Heart right ventricle (tissue), 16 donors: ENCODE measurements at regions not wholly inside any gene's neighbourhood (a gene's known extent, or its start where the extent isn't known, plus 50 kb on each side); places are given as distances from the start of the nearest gene placed in this dataset.

Source experiments
- ATAC-seq, 8 donors: fragments of 200-7000 bp; cut with Tn5 transposase; one replicate each; pipeline ENCODE4 v1.9.1; 2020; ENCODE audit warnings: mild to moderate bottlenecking in 8 of 8, moderate library complexity in 8 of 8, moderate number of reproducible peaks in 1 of 8
- DNase-seq, 2 donors: peaks; one replicate each; pipeline ENCODE4 v3.0.0-alpha.2; 2020
- H3K27ac ChIP-seq, 10 donors: fragments of 200-600 bp; sonication (generic) in 2 of 10; one replicate each; pipeline versions ENCODE4 v1.5.0 to v1.8.0; 2020 to 2022; ENCODE audit warnings: mild to moderate bottlenecking in 3 of 10
- H3K27me3 ChIP-seq, 7 donors: fragments of 200-600 bp; one replicate each; pipeline ENCODE4 v1.8.0; 2021 to 2022; ENCODE audit warnings: mild to moderate bottlenecking in 2 of 7
- H3K36me3 ChIP-seq, 9 donors: fragments of 200-600 bp; sonication (generic) in 1 of 9; one replicate each; pipeline versions ENCODE4 v1.5.0 to v1.8.0; 2020 to 2022; ENCODE audit warnings: mild to moderate bottlenecking in 2 of 9
- H3K4me1 ChIP-seq, 9 donors: fragments of 200-600 bp; sonication (generic) in 1 of 9; one replicate each; pipeline versions ENCODE4 v1.5.0 to v1.8.0; 2020 to 2022; ENCODE audit warnings: mild to moderate bottlenecking in 4 of 9
- H3K4me3 ChIP-seq, 10 donors: fragments of 200-600 bp; sonication (generic) in 2 of 10; one replicate each; pipeline versions ENCODE4 v1.5.0 to v1.8.0; 2020 to 2022; ENCODE audit warnings: mild to moderate bottlenecking in 7 of 10, moderate library complexity in 2 of 10
- H3K9me3 ChIP-seq, 11 donors: fragments of 200-600 bp in 10 of 11; sonication (generic) in 2 of 11; one replicate each; pipeline versions ENCODE4 v1.5.0 to v1.8.0; 2013 to 2022; ENCODE audit warnings: mild to moderate bottlenecking in 2 of 11, control low read depth in 1 of 11, moderate library complexity in 1 of 11
- WGBS, 2 donors: extraction: QIAGEN DNeasy Blood & Tissue Kit; methylation state at CpG; one replicate each; pipeline ENCODE4 v1.1.7; 2013; ENCODE audit warnings: inconsistent platforms in 1 of 2; 5-methylcytosine and 5-hydroxymethylcytosine counted together
- intact Hi-C, 10 donors: fragments of 100-400 bp; cut with DNase I; formaldehyde crosslinking; loops; one replicate each; pipeline versions ENCODE4 v1.11.1 to v1.14.2; 2022
- TF ChIP-seq, protein P1 (sequence below), 9 donors: fragments of 200-600 bp; sonication (generic) in 2 of 9; IDR thresholded peaks; one replicate each; pipeline versions ENCODE4 v1.5.0 to v1.8.0; 2021 to 2022; ENCODE audit warnings: antibody characterized with exemption in 9 of 9, mild to moderate bottlenecking in 5 of 9, moderate library complexity in 1 of 9
- donor health status: Arrhythmogenic right ventricular cardiomyopathy.
- donor health status: ischemic (EF 13 %, LVEDD 7.1; RV severe dilation, severe dysfunction).
- donor health status: healthy with polysubstance abuse.
- donor health status: DM: no; HTN: yes; CAD: no.
- donor health status: DM: no; HTN: no; CAD: no.
- donor health status: ischemic (EF 25% LVEDD 6.9; RV normal size, moderate dysfunction).
- donor health status: ischemic (EF 25% LVEDD 5.7; RV mildly dilated, moderate dysfunction).
- donor health status: healthy.
- donor health status: DM: yes; HTN: yes; CAD: no.
- donor health status: Ischemic cardiomyopathy.
- donor health status: ischemic (EF 35%, LVEDD 5.7; RV mildly dilated, moderate dysfunction).
- donor health status: nonischemic (EF 11% LVEDD 7.7; RV severe dilation, severe dysfunction).
- donor health status: DM: yes; HTN: yes; CAD: no.
- donor health status: PGD.
- donor health status: ischemic (EF 29% LVEDD 5.4; RV normal size, mild dysfunction).
- donor health status: nonischemic (EF 23%, LVEDD 6.1; RV moderate dilation, normal function).

DNA sequence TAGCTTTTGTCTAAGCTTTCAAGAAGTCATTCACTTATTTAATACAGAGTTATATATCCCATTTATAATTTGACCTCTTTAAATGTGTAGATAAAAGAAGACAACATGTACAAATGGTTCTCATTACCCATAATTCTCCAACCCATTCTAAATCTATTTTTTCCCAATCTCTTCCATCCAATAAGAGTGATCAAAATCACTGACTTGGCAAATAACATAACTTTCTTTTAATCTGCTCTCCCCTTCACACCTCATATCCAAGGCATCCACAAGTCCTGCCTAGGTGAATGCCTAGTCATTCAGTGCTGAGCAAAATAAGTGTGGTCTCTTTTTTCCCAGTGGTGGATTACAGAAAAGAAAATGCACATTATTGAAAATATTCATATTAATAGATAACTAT is 1231.1 kb downstream of the CDH11 start:
- DNase-seq (no peak), ATAC-seq (no peak)
- Histone ChIP-seq H3K36me3 (no peaks in the 10 kb centered on the region), H3K9me3 (peaks cover 0 to 10% (median 5%) of the 10 kb centered on the region in 11 donors), H3K4me3 (no peak overlapping the region), H3K4me1 (peaks cover 0 to 16% (median 9%) of the 10 kb centered on the region in 9 donors), H3K27me3 (no peaks in the 10 kb centered on the region), H3K27ac (no peak overlapping the region)
- TF ChIP-seq, protein P1, sequence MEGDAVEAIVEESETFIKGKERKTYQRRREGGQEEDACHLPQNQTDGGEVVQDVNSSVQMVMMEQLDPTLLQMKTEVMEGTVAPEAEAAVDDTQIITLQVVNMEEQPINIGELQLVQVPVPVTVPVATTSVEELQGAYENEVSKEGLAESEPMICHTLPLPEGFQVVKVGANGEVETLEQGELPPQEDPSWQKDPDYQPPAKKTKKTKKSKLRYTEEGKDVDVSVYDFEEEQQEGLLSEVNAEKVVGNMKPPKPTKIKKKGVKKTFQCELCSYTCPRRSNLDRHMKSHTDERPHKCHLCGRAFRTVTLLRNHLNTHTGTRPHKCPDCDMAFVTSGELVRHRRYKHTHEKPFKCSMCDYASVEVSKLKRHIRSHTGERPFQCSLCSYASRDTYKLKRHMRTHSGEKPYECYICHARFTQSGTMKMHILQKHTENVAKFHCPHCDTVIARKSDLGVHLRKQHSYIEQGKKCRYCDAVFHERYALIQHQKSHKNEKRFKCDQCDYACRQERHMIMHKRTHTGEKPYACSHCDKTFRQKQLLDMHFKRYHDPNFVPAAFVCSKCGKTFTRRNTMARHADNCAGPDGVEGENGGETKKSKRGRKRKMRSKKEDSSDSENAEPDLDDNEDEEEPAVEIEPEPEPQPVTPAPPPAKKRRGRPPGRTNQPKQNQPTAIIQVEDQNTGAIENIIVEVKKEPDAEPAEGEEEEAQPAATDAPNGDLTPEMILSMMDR (IDR thresholded peaks at IDR 0.05), result no peak
- intact Hi-C loops, result no loop called here

DNA sequence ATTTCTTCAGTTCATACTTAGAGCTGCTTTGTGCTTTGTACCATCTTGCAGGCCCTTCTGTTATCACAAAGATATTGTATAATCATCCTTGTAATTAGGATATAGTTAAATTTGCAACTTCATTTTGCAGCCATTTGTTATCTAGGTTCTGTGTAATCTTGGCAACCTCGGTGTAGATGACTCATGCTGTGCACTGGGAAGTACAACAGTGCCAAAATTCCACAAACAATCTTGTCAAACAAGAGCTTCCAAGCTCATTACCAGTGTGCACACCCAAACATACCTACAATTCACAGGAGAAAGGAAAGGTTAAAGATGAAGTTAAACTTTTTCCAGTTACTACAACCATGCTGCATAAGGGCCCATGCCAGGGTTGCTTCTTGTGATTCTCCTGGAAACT is 1231.8 kb downstream of the CDH11 start:
- no peaks in the 10 kb centered on the region for H3K36me3 ChIP-seq
- 5 to 7% methylated on average over 1 of the region's 1 CpG for WGBS, 2 donors
- no peaks in the 10 kb centered on the region for H3K27me3 ChIP-seq
- TF ChIP-seq, protein P1 (IDR thresholded peaks at IDR 0.05), result no peak
- H3K4me3 ChIP-seq, result no peak overlapping the region
- H3K9me3 ChIP-seq, result peaks cover 0 to 10% (median 5%) of the 10 kb centered on the region in 11 donors
- ATAC-seq, result peak; percentile 58 to 97 (median 86)
- peaks cover 0 to 16% (median 9%) of the 10 kb centered on the region in 9 donors for H3K4me1 ChIP-seq
- peak overlapping the region in 1 of 10 donors; percentile 8 for H3K27ac ChIP-seq
- intact Hi-C loops, result no loop called here
- DNase-seq, result peak in 1 of 2 donors; percentile 32

DNA sequence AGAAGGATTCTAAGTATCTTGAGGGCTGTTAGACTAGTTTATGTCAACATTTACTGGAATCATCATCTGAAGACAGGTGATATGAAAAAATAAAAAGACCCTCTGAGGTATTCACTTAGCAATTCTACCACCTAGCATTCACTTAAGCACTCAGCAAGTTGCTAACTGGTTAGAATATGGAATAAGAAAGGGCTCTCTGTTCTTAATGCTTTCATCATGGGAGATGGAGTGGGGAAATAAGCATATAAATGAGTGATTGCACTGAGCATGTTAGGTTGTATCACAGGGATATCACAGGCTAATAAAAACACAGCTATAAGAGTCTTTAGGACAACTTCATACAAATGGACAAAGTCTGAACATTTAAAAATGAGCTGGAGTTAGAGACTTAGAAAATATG is 1238.8 kb downstream of the CDH11 start:
- TF ChIP-seq, protein P1 (IDR thresholded peaks at IDR 0.05), result no peak
- no peaks in the 10 kb centered on the region for H3K4me1 ChIP-seq
- H3K4me3 ChIP-seq, result no peak overlapping the region
- no peaks in the 10 kb centered on the region for H3K9me3 ChIP-seq
- no peaks in the 10 kb centered on the region for H3K27me3 ChIP-seq
- ATAC-seq (no peak), DNase-seq (no peak)
- H3K27ac ChIP-seq, result no peak overlapping the region
- H3K36me3 ChIP-seq, result no peaks in the 10 kb centered on the region
- intact Hi-C loops, result no loop called here

DNA sequence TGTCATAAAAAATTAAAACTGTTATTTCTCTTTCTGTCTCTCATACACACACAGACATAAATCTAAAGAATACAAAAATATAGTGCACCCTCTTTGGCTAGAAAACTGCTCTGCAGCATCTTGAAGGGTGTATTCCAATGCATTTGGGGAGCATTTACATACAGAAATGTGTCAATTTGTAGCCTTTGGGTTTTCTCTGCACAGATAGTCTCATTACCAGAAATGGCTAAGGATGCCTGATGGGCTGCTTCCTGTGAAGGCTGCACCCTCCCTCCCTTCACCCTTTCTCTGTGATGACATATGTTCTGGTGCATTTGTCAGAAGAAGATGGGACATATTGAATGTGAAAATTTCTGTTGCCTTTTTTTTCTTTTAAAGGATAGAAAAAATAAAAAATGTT is 1239.3 kb downstream of the CDH11 start:
- no peaks in the 10 kb centered on the region for H3K36me3 ChIP-seq
- H3K4me1 ChIP-seq, result no peaks in the 10 kb centered on the region
- intact Hi-C loops, result no loop called here
- DNase-seq (no peak), ATAC-seq (no peak)
- no peaks in the 10 kb centered on the region for H3K9me3 ChIP-seq
- TF ChIP-seq, protein P1 (IDR thresholded peaks at IDR 0.05), result no peak
- no peaks in the 10 kb centered on the region for H3K27me3 ChIP-seq
- no peak overlapping the region for H3K4me3 ChIP-seq
- no peak overlapping the region for H3K27ac ChIP-seq

DNA sequence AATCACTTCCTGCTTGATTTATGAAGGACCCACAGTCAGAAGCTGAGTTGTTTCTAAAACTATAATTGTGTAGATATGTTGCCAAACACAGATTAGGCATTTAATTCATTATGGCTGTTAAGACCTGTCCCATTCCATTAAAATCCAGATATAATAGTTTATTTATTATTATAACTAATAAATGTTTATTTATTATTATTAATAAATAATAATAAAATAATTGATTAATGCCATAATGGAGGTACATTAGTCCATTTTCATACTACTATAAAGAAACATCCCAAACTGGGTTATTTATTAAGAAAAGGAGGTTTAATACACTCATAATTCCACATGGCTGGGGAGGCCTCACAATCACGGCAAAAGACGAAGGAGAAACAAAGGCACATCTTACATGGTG is 1240.9 kb downstream of the CDH11 start:
- Histone ChIP-seq H3K27ac (no peak overlapping the region), H3K4me1 (no peaks in the 10 kb centered on the region)

More for the DNA sequence above, 1240.9 kb downstream of the CDH11 start:
- Histone ChIP-seq H3K36me3 (no peaks in the 10 kb centered on the region), H3K4me3 (no peak overlapping the region), H3K27me3 (no peaks in the 10 kb centered on the region), H3K9me3 (no peaks in the 10 kb centered on the region)
- 98 to 100% methylated on average over 2 of the region's 2 CpGs for WGBS, 2 donors
- TF ChIP-seq, protein P1 (IDR thresholded peaks at IDR 0.05), result no peak
- ATAC-seq, result no peak
- intact Hi-C loops, result no loop called here
- no peak for DNase-seq
